Neural crest cell (in vitro differentiated cells): ENCODE measurements at regions not wholly inside any gene's neighbourhood (a gene's known extent, or its start where the extent isn't known, plus 50 kb on each side); places are given as distances from the start of the nearest gene placed in this dataset.

Source experiments
- DNase-seq: peaks from one replicate; pipeline ENCODE4 v3.0.0; 2021; ENCODE audit warnings: low read depth, mixed read lengths, low spot score
- H3K27ac Mint-ChIP-seq: one replicate; pipeline ENCODE4 v1.8.0; 2021; ENCODE audit warnings: mild to moderate bottlenecking, mixed read lengths; ENCODE audit not compliant: unreplicated experiment
- H3K27me3 Mint-ChIP-seq: 2 replicates; pipeline ENCODE4 v1.8.0; 2021; ENCODE audit warnings: low read depth, mild to moderate bottlenecking, mixed read lengths
- H3K36me3 Mint-ChIP-seq: 2 replicates; pipeline ENCODE4 v1.8.0; 2021; ENCODE audit warnings: low read depth, mild to moderate bottlenecking, mixed read lengths
- H3K4me1 Mint-ChIP-seq: 2 replicates; pipeline ENCODE4 v1.8.0; 2021; ENCODE audit warnings: mixed read lengths
- H3K4me3 Mint-ChIP-seq: one replicate; pipeline ENCODE4 v1.8.0; 2021; ENCODE audit warnings: mild to moderate bottlenecking, mixed read lengths
- H3K9me3 Mint-ChIP-seq: 2 replicates; pipeline ENCODE4 v1.8.0; 2021; ENCODE audit warnings: mixed read lengths
- CTCF ChIP-seq: fragments of 200-600 bp; sonication (generic); conservative IDR thresholded peaks from 2 replicates; pipeline ENCODE4 v1.5.0; 2021; ENCODE audit warnings: antibody characterized with exemption, mild to moderate bottlenecking

DNA sequence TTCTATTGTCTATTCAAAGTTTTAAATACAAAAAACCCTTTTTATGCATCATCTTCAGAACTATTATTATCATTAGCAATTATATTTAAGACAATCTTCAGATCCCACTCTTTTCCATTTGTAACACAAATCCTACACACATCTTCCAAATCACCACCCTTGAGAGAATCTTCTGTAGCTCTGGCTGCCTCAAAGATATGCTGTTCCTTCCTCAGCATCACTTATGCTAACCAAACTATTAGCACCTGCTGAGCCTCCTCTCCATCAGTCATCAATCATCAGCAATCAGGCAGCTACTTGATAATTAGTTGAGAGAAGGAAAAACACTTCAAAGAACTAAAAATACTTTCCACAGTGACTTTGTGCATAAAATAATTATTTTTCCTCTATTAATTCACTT, 1082.2 kb downstream of the C4orf33 start:
- H3K27ac Mint-ChIP-seq = no peak overlapping the region
- no peaks in the 10 kb centered on the region for H3K27me3 Mint-ChIP-seq
- H3K9me3 Mint-ChIP-seq = no peaks in the 10 kb centered on the region
- DNase-seq = no peak
- peaks cover 7% of the 10 kb centered on the region for H3K4me1 Mint-ChIP-seq
- no peaks in the 10 kb centered on the region for H3K36me3 Mint-ChIP-seq
- no peak for TF ChIP-seq CTCF
- H3K4me3 Mint-ChIP-seq = no peak overlapping the region

DNA sequence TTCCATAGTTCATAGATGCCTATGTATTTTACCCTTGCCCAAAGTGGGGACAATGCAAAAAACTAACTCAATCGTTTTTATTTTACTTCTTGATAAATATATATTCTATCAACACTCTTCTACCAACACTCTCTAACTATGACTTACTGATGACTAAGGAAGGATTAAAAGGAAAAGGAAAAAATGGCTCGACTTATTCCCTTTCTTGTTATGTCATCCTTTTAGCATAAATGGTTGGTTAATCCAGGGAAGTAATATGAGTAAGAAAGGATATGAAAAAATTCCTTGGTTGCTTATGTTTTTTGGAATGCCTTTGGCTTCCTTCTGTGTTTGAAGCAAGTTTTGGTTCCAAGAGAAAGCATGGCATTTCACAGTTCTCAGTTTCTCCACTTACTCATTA, 1087.1 kb downstream of the C4orf33 start:
- no peak for DNase-seq
- H3K4me3 Mint-ChIP-seq = no peak overlapping the region
- H3K4me1 Mint-ChIP-seq = peaks cover 7% of the 10 kb centered on the region
- no peak overlapping the region for H3K27ac Mint-ChIP-seq
- TF ChIP-seq CTCF = no peak
- no peaks in the 10 kb centered on the region for H3K27me3 Mint-ChIP-seq
- no peaks in the 10 kb centered on the region for H3K36me3 Mint-ChIP-seq
- no peaks in the 10 kb centered on the region for H3K9me3 Mint-ChIP-seq

GRCh38 chr4:130183766-130184165, 1087.8 kb downstream of the C4orf33 start:
- Mint-ChIP-seq H3K4me3 (no peak overlapping the region), H3K27ac (no peak overlapping the region), H3K27me3 (no peaks in the 10 kb centered on the region), H3K4me1 (peaks cover 7% of the 10 kb centered on the region), H3K36me3 (no peaks in the 10 kb centered on the region), H3K9me3 (peaks cover under 1% of the 10 kb centered on the region)
- no peak for DNase-seq
- no peak for TF ChIP-seq CTCF

DNA sequence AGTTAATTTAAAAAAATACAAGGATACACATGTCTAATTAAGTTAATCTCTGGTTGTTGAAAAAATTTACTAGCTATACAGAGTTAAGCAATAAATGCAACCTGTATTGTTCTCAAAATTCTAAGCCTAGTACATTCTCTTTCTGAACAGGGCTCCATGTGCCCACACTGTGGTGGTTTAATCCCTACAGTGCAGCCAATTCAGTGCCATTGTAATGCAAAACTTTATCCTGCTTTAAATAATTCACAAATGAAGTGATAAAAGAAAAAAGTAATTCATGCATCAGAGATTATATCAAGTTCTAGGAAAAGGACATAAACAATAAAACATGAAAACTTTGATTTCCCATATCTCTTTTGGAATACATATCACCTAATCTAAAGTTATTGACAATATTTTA, 1089.2 kb downstream of the C4orf33 start:
- Mint-ChIP-seq H3K27me3 (no peaks in the 10 kb centered on the region), H3K9me3 (peaks cover 3% of the 10 kb centered on the region), H3K36me3 (no peaks in the 10 kb centered on the region), H3K4me1 (peaks cover 5% of the 10 kb centered on the region), H3K4me3 (no peak overlapping the region), H3K27ac (no peak overlapping the region)
- TF ChIP-seq CTCF = no peak
- no peak for DNase-seq

- Mint-ChIP-seq H3K4me3 (no peak overlapping the region), H3K9me3 (peaks cover 7% of the 10 kb centered on the region), H3K36me3 (no peaks in the 10 kb centered on the region), H3K27me3 (no peaks in the 10 kb centered on the region), H3K27ac (no peak overlapping the region), H3K4me1 (no peaks in the 10 kb centered on the region)
- DNase-seq = no peak
- TF ChIP-seq CTCF = no peak
Observed at GRCh38 chr4:130186931-130187330, 1091.0 kb downstream of the C4orf33 start.

- H3K27me3 Mint-ChIP-seq = no peaks in the 10 kb centered on the region
- no peak for DNase-seq
- TF ChIP-seq CTCF = no peak
- H3K9me3 Mint-ChIP-seq = peaks cover 13% of the 10 kb centered on the region
- no peak overlapping the region for H3K27ac Mint-ChIP-seq
- no peaks in the 10 kb centered on the region for H3K4me1 Mint-ChIP-seq
- no peak overlapping the region for H3K4me3 Mint-ChIP-seq
- H3K36me3 Mint-ChIP-seq = no peaks in the 10 kb centered on the region
Observed at GRCh38 chr4:130187587-130187986, 1091.6 kb downstream of the C4orf33 start.
